ENCODE measurements at regions not wholly inside any gene's neighbourhood (a gene's known extent, or its start where the extent isn't known, plus 50 kb on each side); places are given as distances from the start of the nearest gene placed in this dataset.
A peak's percentile ranks its signal among the peaks of the same experiment; 100 is the strongest.

DNA sequence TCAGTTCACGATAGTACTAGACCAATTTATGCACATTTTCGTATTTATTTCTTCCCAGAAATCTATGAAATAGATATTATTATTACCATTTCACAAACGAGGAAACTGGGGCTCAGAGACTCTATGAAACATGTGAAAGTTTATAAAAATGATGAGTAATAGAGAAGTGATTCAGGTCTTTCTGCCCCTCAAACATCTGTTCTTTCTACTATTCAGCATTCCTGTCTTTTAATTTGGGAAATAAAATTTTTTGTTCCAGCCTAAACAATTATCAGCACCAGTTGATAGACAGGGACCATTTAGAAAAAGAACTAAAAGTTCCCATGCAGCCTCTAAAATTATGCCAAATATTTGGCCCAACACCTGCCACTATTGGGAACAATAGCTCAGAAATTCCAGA, 585.1 kb downstream of the PTPRC start:
- H3K36me3 ChIP-seq (ENCODE audit: control insufficient read depth, insufficient read depth, low read length), result no peaks in the 10 kb centered on the region
- H3K27me3 ChIP-seq (replicated peaks; ENCODE audit: control insufficient read depth, insufficient read depth, low read length), result no peaks in the 10 kb centered on the region
- TF ChIP-seq CTCF (IDR thresholded peaks at IDR 0.05; ENCODE audit: insufficient read depth, low read length, poor library complexity, severe bottlenecking), result no peak
- no peak overlapping the region for H3K4me3 ChIP-seq (replicated peaks; ENCODE audit: low read depth, low read length)
- DNase-seq (ENCODE audit: extremely low read depth, insufficient read length), result no peak

GRCh38 chr1:199226163-199226562, 587.3 kb downstream of the PTPRC start:
- no peaks in the 10 kb centered on the region for H3K36me3 ChIP-seq (ENCODE audit: control insufficient read depth, insufficient read depth, low read length)
- no peak overlapping the region for H3K4me3 ChIP-seq (replicated peaks; ENCODE audit: low read depth, low read length)
- peak; percentile 20 for DNase-seq (ENCODE audit: extremely low read depth, insufficient read length)
- TF ChIP-seq CTCF (IDR thresholded peaks at IDR 0.05; ENCODE audit: insufficient read depth, low read length, poor library complexity, severe bottlenecking), result no peak
- H3K27me3 ChIP-seq (replicated peaks; ENCODE audit: control insufficient read depth, insufficient read depth, low read length), result no peaks in the 10 kb centered on the region

DNA sequence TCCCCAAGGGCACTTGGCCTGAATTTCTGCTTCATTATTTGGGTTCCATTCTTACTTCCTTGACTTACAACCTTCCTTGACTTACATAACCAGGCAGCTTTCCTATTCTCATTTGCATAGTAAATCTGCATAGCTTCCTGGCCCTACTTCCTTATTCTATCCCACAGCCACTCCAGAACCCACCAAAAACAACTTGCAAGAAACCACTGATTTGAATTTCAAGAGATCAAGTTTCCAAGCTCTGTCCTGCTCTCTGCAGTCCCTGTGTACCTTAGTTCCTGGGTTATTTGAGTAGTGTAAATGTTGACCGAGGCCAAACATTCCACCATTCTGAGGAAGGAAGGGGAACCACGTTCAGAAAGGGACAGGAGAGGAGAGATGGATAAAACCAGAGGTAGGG, 603.3 kb downstream of the PTPRC start:
- DNase-seq (ENCODE audit: extremely low read depth, insufficient read length), result no peak
- TF ChIP-seq CTCF (IDR thresholded peaks at IDR 0.05; ENCODE audit: insufficient read depth, low read length, poor library complexity, severe bottlenecking), result no peak
- H3K27me3 ChIP-seq (replicated peaks; ENCODE audit: control insufficient read depth, insufficient read depth, low read length), result no peaks in the 10 kb centered on the region
- H3K36me3 ChIP-seq (ENCODE audit: control insufficient read depth, insufficient read depth, low read length), result no peaks in the 10 kb centered on the region
- no peak overlapping the region for H3K4me3 ChIP-seq (replicated peaks; ENCODE audit: low read depth, low read length)

DNA sequence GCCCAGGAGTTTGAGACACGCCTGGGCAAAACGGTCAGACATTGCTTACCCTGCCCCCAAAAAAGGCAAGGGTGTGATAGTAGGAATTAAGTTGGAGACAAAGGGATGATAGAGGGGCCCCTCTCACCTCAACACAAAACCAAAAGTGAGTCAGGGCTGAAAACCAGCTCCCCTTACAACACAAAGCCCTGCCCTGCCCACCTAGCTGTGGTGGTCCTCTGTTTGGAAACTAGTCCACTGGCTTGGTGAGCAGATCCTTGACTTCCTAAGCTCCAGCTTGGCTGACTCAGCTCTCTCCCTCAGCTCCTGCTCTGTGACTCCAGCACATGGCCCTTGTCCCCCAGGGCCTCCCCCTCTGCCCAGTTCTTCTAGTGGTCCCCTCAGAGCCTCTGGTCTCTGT, 603.8 kb downstream of the PTPRC start:
- Histone ChIP-seq H3K4me3 (replicated peaks; ENCODE audit: low read depth, low read length) (no peak overlapping the region), H3K27me3 (replicated peaks; ENCODE audit: control insufficient read depth, insufficient read depth, low read length) (no peaks in the 10 kb centered on the region), H3K36me3 (ENCODE audit: control insufficient read depth, insufficient read depth, low read length) (no peaks in the 10 kb centered on the region)
- TF ChIP-seq CTCF (IDR thresholded peaks at IDR 0.05; ENCODE audit: insufficient read depth, low read length, poor library complexity, severe bottlenecking), result no peak
- no peak for DNase-seq (ENCODE audit: extremely low read depth, insufficient read length)

DNA sequence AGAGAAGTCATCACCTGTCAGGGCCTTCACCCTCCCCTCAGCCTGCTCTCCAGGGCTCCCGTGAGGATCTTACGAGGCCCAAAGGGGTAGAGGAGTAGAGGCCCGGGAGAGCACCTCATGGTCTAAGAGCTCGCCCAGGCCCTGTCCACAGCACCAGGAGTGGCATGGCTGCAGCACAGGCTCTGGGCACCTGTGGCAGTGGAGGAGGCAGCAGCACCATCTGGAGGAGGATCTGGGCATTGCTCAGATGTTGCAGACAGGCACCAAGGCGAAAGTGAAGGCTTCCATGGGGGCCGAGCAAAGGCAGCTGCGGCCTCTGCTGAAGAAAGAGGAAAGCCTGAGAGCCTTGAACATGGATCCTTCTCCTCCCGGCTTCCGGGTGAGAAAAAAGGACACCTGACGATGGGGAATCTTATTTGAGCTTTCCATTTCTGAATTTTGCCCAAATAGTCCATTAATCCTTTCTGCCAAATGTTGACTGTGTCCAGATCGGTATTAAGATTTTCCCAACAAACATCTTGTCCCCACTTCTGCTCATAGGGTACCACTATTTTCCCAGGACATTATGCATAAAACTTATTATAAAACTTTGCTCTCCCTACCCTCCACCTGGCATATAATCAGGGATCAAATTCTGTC, 604.7 kb downstream of the PTPRC start:
- H3K4me3 ChIP-seq (replicated peaks; ENCODE audit: low read depth, low read length), result no peak overlapping the region
- H3K27me3 ChIP-seq (replicated peaks; ENCODE audit: control insufficient read depth, insufficient read depth, low read length), result no peaks in the 10 kb centered on the region
- peak; percentile 65 for DNase-seq (ENCODE audit: extremely low read depth, insufficient read length)
- TF ChIP-seq CTCF (IDR thresholded peaks at IDR 0.05; ENCODE audit: insufficient read depth, low read length, poor library complexity, severe bottlenecking), result peak; percentile 88
- H3K36me3 ChIP-seq (ENCODE audit: control insufficient read depth, insufficient read depth, low read length), result no peaks in the 10 kb centered on the region

DNA sequence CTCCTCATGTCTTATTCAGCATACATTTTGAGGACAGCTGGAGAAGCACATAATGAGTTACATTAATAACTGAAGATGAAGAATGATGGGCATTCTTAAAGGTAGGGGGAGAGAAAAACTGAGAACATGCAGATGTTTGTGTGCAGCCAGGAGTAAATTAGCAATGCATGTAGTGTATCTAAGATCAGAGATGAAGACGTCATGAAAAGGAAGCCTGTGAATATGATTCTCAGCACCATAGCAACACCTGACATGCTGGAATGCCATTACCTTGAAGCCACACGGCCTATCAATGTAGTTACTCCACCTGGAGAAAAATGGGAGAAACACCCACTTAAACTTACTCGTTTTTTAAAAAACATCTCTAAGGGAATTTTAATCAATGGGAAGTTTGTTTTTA, 607.1 kb downstream of the PTPRC start:
- DNase-seq (ENCODE audit: extremely low read depth, insufficient read length), result no peak
- no peak for TF ChIP-seq CTCF (IDR thresholded peaks at IDR 0.05; ENCODE audit: insufficient read depth, low read length, poor library complexity, severe bottlenecking)
- Histone ChIP-seq H3K36me3 (ENCODE audit: control insufficient read depth, insufficient read depth, low read length) (no peaks in the 10 kb centered on the region), H3K4me3 (replicated peaks; ENCODE audit: low read depth, low read length) (no peak overlapping the region), H3K27me3 (replicated peaks; ENCODE audit: control insufficient read depth, insufficient read depth, low read length) (no peaks in the 10 kb centered on the region)

Measured in GM06990 (cell line).